Fibroblast of skin of right quadriceps (primary cell): ENCODE measurements at regions not wholly inside any gene's neighbourhood (a gene's known extent, or its start where the extent isn't known, plus 50 kb on each side); places are given as distances from the start of the nearest gene placed in this dataset.

ENCODE experiments used
- DNase-seq: peaks from one replicate; pipeline ENCODE4 v3.0.0-alpha.2; 2013

DNA sequence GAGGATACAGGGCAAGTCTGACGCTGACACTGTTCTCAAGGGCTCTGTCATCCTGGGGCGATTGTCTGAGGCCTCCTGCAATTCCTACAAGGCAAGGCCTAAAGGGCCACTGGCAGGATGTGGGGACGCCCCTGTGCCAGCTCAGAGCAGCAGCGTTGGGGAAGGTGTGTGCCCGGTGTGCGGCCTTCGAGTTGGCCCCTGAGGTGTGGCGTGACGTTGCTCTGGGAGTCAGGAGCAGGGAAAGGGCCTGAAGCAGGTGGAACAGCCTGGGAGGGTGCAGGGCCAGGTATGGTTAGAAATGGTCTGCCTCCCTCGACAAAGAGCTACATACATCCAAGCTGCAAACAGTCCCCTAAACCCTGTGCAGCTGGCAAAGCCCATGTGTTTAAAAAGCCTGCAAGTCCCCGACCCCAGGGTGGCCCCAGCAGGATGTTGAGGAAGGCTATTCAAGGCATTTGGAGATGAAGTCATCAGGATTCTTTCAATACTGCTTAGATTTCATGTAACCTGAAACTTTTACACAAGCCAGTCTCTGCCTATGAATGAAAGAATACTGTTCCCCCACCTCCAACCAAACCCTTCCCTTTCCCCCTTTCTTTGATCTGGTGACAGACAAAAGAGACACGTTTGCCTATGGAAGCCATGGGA is 142.5 kb upstream of the TNS3 start:
- peak; percentile 93 for DNase-seq

GRCh38 chr7:47722126-47722525 is 140.2 kb upstream of the TNS3 start:
- no peak for DNase-seq

- no peak for DNase-seq
These were observed 139.8 kb upstream of the TNS3 start for GRCh38 chr7:47721670-47722069.

DNA sequence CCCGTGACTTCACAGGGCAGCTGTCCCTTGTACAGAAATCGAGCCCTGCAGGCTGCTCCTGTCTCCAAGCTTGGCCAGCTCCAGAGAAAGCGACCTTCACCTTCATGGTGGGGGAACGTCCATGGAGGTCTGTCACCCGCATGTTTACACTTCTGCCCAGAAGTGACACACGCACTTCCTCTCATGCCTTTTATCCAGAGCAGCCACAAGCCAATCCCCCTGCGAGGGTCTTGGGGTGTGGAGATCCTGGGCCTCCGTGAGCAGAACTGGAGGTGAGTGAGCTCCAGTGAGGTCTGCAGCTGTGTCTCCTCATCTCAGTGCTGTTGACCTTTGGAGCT is 139.0 kb upstream of the TNS3 start:
- DNase-seq, result no peak

DNA sequence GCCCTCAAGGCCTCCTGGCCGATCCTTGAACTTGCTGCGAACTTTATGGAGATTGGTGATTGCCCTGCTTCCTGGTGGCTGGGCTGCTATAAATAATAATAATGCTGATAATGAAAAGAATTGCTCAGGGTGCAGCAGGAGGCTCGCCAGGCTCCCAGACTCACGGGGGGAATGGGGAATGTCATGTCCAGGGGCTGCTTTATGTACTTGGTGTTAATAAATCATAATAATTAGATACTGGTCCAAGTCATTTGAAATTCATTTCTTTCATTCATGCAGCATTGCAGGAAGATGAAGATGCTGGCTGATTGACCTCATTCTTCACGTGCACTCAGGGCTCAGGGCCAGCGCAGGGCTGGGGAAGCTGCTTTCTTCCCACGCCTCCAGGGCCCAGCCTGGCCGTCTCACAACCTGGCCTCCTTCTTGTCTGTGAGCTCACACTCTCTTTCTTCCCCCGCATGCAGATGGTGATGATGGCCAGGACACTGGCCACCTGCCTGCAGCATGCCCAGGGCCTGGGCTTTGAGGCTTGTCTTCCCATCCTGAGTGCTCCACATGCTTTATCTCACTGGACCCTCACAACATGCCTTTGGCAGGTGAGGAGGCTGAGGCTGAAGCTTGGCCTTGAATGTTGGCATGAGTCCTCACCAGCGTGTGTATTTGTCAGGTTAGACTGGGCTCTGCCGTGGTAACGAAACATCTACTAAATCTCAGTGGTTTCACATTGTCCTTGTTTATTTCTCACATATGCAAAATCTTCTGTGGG is 138.4 kb upstream of the TNS3 start:
- peak; percentile 51 for DNase-seq

DNA sequence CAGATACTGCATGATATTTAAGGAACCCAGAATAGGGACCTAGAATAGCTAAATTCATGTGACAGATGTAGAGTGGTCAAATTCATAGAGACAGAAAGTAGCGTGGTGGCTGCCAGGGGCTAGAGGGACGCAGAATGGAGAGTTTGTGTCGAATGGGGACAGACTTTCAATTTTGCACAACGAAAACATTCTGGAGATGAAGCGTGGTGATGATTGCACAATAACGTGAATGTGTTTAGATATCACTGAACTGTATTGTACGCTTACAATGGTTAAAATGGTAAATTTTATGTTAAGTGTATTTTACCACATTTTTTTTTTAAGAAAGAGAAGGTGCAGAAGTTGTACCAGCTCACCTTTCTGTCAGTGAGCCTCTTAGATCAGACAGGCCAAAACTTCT is 137.8 kb upstream of the TNS3 start:
- no peak for DNase-seq

GRCh38 chr7:47715631-47716068 is 133.7 kb upstream of the TNS3 start:
- DNase-seq, result no peak

GRCh38 chr7:47714669-47715607 is 133.0 kb upstream of the TNS3 start:
- no peak for DNase-seq

- DNase-seq, result no peak
These were observed 131.7 kb upstream of the TNS3 start for GRCh38 chr7:47713595-47713994.

DNA sequence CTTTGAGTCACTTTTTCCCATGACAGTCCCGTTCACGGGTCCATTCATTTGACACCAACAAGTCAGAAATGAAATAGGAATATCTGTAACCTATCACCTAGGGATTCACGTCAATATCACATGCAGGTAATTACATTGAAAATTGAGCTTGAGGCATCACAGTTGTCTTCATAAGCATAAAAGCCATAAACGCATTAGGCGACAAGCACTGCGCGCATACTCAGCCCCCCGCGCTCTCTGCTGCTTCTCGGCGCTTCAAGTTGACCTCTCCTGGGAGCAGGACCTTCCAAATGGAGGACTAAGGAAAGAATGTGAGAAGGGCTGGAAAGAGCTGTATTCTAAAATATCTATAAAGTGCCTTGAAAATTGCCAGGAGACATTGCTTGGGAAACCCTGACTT is 130.5 kb upstream of the TNS3 start:
- no peak for DNase-seq

GRCh38 chr7:47711776-47712175 is 129.9 kb upstream of the TNS3 start:
- no peak for DNase-seq

DNA sequence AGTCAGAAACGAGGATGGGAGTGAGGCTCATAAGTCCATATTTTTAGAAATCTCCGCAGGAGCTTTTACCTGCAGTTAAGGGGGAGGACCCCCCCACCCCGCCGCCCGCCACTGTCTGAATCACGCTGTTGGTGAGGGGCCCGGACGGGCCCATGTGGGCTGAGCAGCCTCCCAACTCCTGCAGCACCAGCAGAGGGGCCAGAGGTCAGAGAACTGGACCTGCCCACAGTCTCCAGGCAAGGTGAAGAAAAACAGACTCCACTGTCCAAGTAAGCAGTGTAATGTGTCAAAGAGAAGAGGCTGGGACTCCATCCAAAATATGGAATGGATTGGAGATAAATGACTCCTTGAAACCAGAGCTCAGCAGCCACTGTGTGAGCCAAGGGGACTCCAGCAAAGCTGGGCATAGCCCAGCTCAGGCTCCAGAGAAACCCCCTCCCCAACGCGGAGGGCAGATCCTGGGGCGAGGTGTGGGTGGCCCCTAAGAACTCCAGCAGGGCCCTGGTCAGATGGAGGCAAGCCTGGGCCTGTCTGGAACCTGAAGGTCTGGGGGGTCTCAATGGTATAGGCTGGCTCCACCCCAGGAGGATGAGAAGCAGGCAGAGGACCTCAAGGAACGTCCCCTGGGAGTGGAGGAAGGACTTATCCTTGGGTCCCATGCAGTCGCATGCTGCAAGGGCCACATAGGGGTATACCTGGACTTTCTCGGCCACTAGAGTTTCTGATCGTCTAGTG is 128.5 kb upstream of the TNS3 start:
- DNase-seq, result no peak

DNA sequence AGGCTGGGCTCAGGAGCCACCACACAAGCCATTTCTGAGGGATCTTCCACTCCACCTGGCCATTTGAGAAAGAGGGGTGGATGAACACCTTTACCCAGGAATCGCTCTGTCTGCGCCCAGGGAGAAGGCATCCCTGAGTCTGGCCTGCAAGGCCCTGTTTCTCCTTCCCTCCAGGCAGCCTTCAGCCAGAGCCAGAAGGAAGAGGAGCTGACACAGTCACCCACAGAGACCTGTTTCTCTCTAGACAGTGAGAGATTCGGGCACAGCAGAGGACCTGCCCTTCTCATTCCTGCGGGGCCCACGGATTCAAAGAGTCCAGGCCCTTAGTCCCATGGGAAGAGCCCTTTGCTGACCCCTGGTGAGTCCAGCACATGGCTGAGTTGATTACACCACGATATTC is 127.5 kb upstream of the TNS3 start:
- DNase-seq, result no peak

GRCh38 chr7:47709051-47709450 is 127.1 kb upstream of the TNS3 start:
- no peak for DNase-seq

DNA sequence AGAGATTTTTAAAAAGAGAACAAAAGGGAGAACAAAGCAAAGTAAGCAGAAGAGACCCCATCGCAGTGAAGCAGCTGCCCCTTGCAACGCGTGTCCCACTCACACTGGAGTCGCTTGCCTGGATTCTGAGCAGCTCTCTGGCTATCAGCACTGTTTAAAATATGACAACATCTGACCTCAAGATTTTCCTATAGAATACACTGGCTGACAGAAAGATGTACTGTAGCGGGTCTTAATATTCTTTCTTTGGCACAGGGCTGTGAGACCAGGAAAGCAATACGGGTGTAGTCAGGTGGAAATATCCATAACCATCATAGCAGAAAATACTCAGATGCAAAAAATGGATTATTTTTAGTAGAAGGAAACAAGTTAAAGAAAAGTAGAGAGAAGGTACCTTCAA is 125.7 kb upstream of the TNS3 start:
- DNase-seq, result no peak

DNA sequence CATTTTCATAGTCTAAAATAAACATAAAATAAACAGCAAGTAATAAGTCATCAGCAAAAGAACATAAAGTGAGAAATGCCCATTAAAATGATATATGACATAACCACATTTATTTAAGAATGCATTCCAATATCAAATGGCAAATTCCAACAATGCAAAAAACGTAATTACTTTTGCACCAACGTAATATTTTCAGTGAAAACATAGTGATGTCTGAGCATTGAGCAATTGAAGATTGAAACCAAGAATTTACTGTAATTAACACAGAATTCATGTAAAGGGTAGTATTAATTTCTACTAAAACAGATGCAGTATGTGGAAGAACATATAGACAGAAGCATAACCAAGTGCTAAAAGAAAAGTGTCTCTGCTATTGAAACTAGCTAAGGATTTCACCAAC is 123.0 kb upstream of the TNS3 start:
- peak; percentile 86 for DNase-seq

GRCh38 chr7:47702080-47702479 is 120.2 kb upstream of the TNS3 start:
- DNase-seq, result no peak

- no peak for DNase-seq
These were observed 116.5 kb upstream of the TNS3 start for GRCh38 chr7:47698386-47698785.

DNA sequence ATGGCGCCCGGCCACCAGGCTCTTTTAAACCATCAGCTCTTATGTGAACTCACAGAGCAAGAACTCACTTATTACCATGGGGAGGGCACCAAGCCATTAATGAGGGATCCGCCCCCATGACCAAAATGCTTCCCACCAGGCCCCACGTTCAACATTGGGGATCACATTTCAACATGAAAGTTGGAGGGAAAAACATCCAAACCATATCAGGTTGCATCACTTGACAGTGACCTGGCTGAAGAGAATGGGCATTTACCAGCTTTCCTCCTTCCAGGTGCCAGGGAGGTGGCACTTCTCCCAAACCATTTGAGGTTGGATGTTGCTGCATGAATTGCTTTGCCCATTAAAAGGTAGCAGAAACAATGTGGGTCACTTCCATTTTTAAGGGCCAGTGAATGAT is 115.6 kb upstream of the TNS3 start:
- no peak for DNase-seq

GRCh38 chr7:47696152-47696710 is 114.3 kb upstream of the TNS3 start:
- DNase-seq, result peak; percentile 69

DNA sequence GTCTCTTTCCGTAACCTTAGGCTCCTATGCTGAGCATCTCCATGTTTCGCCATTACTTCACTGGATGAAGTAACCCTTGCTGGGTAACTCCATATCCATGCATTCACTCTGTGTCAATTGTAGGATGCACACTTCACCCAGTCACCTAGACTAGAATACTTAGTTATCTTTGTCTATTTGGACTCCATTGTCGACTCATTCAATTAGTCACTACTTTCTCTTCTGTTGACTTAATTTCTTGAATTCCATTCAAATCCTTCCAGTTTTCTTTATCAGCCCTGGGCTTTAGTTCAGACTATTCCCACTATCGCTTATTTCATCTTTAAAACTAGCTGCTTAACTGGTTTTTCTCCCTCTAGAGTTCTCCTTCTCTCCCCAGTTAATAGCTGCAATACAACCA is 111.3 kb upstream of the TNS3 start:
- DNase-seq, result peak; percentile 76

GRCh38 chr7:47691988-47692387 is 110.1 kb upstream of the TNS3 start:
- DNase-seq, result peak; percentile 9
